K562 (cell line): ENCODE measurements at regions not wholly inside any gene's neighbourhood (a gene's known extent, or its start where the extent isn't known, plus 50 kb on each side); places are given as distances from the start of the nearest gene placed in this dataset.
"Not testable (repeated sequence)": the region's sequence is repeated elsewhere in the genome, so short reads cannot be mapped to it uniquely, and the experiment has no call there.

Experiments
- ATAC-seq: fragments of 200-7000 bp; cut with Tn5 transposase; 3 replicates; pipeline ENCODE4 v1.9.1; 2020; ENCODE audit warnings: moderate library complexity
- BruUV-seq: library from RNA; stranded (reverse); fragments of 400-500 nt; replicated peaks from 2 replicates; lab custom pipeline; 2021; lab: Mats Ljungman, UMichigan
- CTCF ChIA-PET: fragments of 300-600 bp; formaldehyde crosslinking; extraction: SDS; loops from one replicate; lab custom pipeline; 2021; ENCODE audit warnings: low intra/inter-chr PET ratio; lab: Yijun Ruan, JAX
- POLR2A ChIA-PET: fragments of 300-600, 350-650 bp; sonication (Branson Sonifier 250); formaldehyde crosslinking; extraction: SDS; loops from one replicate; lab custom pipeline; 2021; ENCODE audit warnings: antibody characterized with exemption, inconsistent platforms; lab: Yijun Ruan, JAX
- DNase-seq, 4 experiments: peaks; one replicate each; pipeline versions ENCODE4 v3.0.0 to v3.0.0-alpha.2; 2011 to 2018; ENCODE audit warnings: low spot score in 3 of 4, mixed read lengths in 3 of 4; ENCODE audit errors: extremely low read depth in 1 of 4
- FAIRE-seq: peaks from 2 replicates; lab custom pipeline; 2011; peaks lifted over from hg19 to GRCh38; lab: Jason Lieb, UNC
- H2AFZ ChIP-seq: 2 replicates; pipeline ENCODE4 v1.6.0; 2011; ENCODE audit warnings: low read depth, low read length, control low read depth, inconsistent platforms
- H3K27ac ChIP-seq: fragments of 200-600 bp; 3 replicates; pipeline ENCODE4 v1.8.0; 2011; ENCODE audit warnings: low read depth, mild to moderate bottlenecking, control low read depth, inconsistent platforms, low read length, moderate library complexity, mixed read lengths; ENCODE audit errors: extremely low read depth
- H3K27me3 ChIP-seq, 2 experiments: fragments of 300-600 bp in 1 of 2; 2 replicates in 1 of 2; 3 replicates in 1 of 2; pipeline versions ENCODE4 v1.6.0 to v1.8.0; 2011; ENCODE audit warnings: inconsistent platforms in 2 of 2, low read length in 2 of 2, mild to moderate bottlenecking in 1 of 2, mixed read lengths in 1 of 2, moderate library complexity in 1 of 2; ENCODE audit not compliant: control insufficient read depth in 2 of 2, insufficient read depth in 2 of 2
- H3K36me3 ChIP-seq: fragments of 300-600 bp; 3 replicates; pipeline ENCODE4 v1.8.0; 2011; ENCODE audit warnings: mild to moderate bottlenecking, low read length, inconsistent platforms; ENCODE audit not compliant: control insufficient read depth, insufficient read depth
- H3K4me1 ChIP-seq, 2 experiments: fragments of 200-600 bp in 1 of 2; replicated peaks in 1 of 2; 2 replicates in 1 of 2; 3 replicates in 1 of 2; pipeline versions ENCODE4 v1.5.1 to v1.8.0; 2011; ENCODE audit warnings: inconsistent platforms in 2 of 2, low read length in 2 of 2, mild to moderate bottlenecking in 1 of 2, mixed read lengths in 1 of 2, moderate library complexity in 1 of 2; ENCODE audit not compliant: control insufficient read depth in 2 of 2, insufficient read depth in 2 of 2
- H3K4me2 ChIP-seq: 2 replicates; pipeline ENCODE4 v1.6.1; 2011; ENCODE audit warnings: low read length, control low read depth, inconsistent platforms, mixed read lengths; ENCODE audit not compliant: insufficient read depth
- H3K4me3 ChIP-seq: fragments of 200-600 bp; sonication (generic), shearing (Covaris generic); 2 replicates; pipeline ENCODE4 v1.5.1; 2016; ENCODE audit warnings: control low read depth, inconsistent platforms
- H3K79me2 ChIP-seq: fragments of 200-600 bp; 3 replicates; pipeline ENCODE4 v1.8.0; 2011; ENCODE audit warnings: low read length, inconsistent platforms; ENCODE audit not compliant: control insufficient read depth, insufficient read depth
- H3K9ac ChIP-seq, 2 experiments: 2 replicates each; pipeline versions ENCODE4 v1.6.0 to v1.6.1; 2011; ENCODE audit warnings: low read depth in 2 of 2, low read length in 2 of 2, control low read depth in 1 of 2, inconsistent platforms in 1 of 2, mild to moderate bottlenecking in 1 of 2, mixed read lengths in 1 of 2; ENCODE audit not compliant: insufficient read depth in 1 of 2
- H3K9me1 ChIP-seq: one replicate; pipeline ENCODE4 v1.6.0; 2011; ENCODE audit warnings: inconsistent platforms, mild to moderate bottlenecking, low read length, moderate library complexity; ENCODE audit not compliant: control insufficient read depth, insufficient read depth
- H3K9me3 ChIP-seq: replicated peaks from 2 replicates; pipeline ENCODE4 v1.5.1; 2011; ENCODE audit warnings: low read depth, low read length, inconsistent platforms; ENCODE audit not compliant: control insufficient read depth, insufficient read depth
- H4K20me1 ChIP-seq: replicated peaks from 2 replicates; pipeline ENCODE4 v1.6.1; 2011; ENCODE audit warnings: low read length, inconsistent platforms, mixed read lengths; ENCODE audit not compliant: control insufficient read depth, insufficient read depth
- ARHGAP35 ChIP-seq: fragments of 450-650 bp; IDR thresholded peaks from 2 replicates; pipeline ENCODE4 v1.6.1; 2018; ENCODE audit not compliant: partially characterized antibody
- CEBPG ChIP-seq, 3 experiments: fragments of 200-800 bp in 1 of 3; sonication (Bioruptor generic) in 1 of 3; sonication (generic) in 1 of 3; formaldehyde crosslinking in 1 of 3; IDR thresholded peaks in 2 of 3; conservative IDR thresholded peaks in 1 of 3; 2 replicates each; pipeline versions ENCODE4 v1.6.1 to v1.8.0; 2016 to 2022; ENCODE audit warnings: missing compliant biosample characterization in 2 of 3, missing genetic modification characterization in 2 of 3, mild to moderate bottlenecking in 1 of 3, missing genetic modification reagents in 1 of 3
- ILK ChIP-seq: fragments of 450-650 bp; IDR thresholded peaks from 2 replicates; pipeline ENCODE4 v1.6.1; 2016; ENCODE audit warnings: missing genetic modification characterization, low read depth, mild to moderate bottlenecking, missing compliant biosample characterization, moderate library complexity, borderline replicate concordance
- MEF2D ChIP-seq: conservative IDR thresholded peaks from 2 replicates; pipeline ENCODE4 v1.6.1; 2016; ENCODE audit warnings: low read depth, missing genetic modification characterization, missing compliant biosample characterization
- SMARCA5 ChIP-seq: fragments of 450-650 bp; IDR thresholded peaks from 2 replicates; pipeline ENCODE4 v1.6.1; 2016
- ZNF324 ChIP-seq: fragments of 250-450 bp; sonication (Bioruptor Pico); IDR thresholded peaks from 2 replicates; pipeline ENCODE4 v1.4.0; 2020; ENCODE audit warnings: mild to moderate bottlenecking
- ZNF551 ChIP-seq: fragments of 250-450 bp; sonication (Bioruptor Pico); IDR thresholded peaks from 2 replicates; pipeline ENCODE4 v1.5.0; 2021; ENCODE audit warnings: mild to moderate bottlenecking, moderate library complexity
- WGBS: fragments of 100-300 bp; shearing (Covaris generic); methylation state at CpG from one replicate; pipeline ENCODE4 v1.1.6; 2016; ENCODE audit warnings: low coverage, mixed read lengths; ENCODE audit not compliant: insufficient coverage; ENCODE audit errors: missing lambda C conversion rate; 5-methylcytosine and 5-hydroxymethylcytosine counted together
- in situ Hi-C: fragments of 300-500 bp; cut with MboI; formaldehyde crosslinking; loops from 4 replicates; pipeline ENCODE4 v1.15.0; 2018; ENCODE audit warnings: inconsistent platforms, mixed read lengths
- intact Hi-C: fragments of 100-400 bp; cut with micrococcal nuclease; formaldehyde crosslinking; loops from 2 replicates; pipeline ENCODE4 v1.14.2; 2022
- TF ChIP-seq, protein P1 (sequence below), 2 experiments: fragments of 450-650 bp; formaldehyde crosslinking in 1 of 2; IDR thresholded peaks; 2 replicates each; pipeline versions ENCODE4 v1.4.0 to v1.6.1; 2014 to 2020; ENCODE audit warnings: mild to moderate bottlenecking in 2 of 2, borderline replicate concordance in 1 of 2, low read depth in 1 of 2

DNA sequence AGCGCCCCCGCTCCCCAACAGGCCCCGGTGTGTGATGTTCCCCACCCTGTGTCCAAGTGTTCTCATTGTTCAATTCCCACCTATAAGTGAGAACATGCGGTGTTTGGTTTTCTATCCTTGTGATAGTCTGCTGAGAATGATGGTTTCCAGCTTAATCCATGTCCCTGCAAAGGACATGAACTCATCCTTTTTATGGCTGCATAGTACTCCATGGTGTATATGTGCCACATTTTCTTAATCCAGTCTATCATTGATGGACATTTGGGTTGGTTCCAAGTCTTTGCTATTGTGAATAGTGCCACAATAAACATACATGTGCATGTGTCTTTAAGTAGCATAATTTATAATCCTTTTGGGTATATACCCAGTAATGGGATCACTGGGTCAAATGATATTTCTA lies 59.8 kb upstream of the ADPGK start:
- H3K4me1 ChIP-seq, H3K36me3 ChIP-seq, H4K20me1 ChIP-seq, intact Hi-C loops, H3K4me3 ChIP-seq, ATAC-seq, DNase-seq, H3K27ac ChIP-seq, H3K79me2 ChIP-seq, in situ Hi-C loops, FAIRE-seq, H3K4me2 ChIP-seq, H3K9me3 ChIP-seq, BruUV-seq, H3K9ac ChIP-seq, H3K9me1 ChIP-seq, POLR2A ChIA-PET, H2AFZ ChIP-seq, H3K27me3 ChIP-seq, CTCF ChIA-PET: not testable (repeated sequence)
- WGBS, result 3% methylated on average over 4 of the region's 4 CpGs

DNA sequence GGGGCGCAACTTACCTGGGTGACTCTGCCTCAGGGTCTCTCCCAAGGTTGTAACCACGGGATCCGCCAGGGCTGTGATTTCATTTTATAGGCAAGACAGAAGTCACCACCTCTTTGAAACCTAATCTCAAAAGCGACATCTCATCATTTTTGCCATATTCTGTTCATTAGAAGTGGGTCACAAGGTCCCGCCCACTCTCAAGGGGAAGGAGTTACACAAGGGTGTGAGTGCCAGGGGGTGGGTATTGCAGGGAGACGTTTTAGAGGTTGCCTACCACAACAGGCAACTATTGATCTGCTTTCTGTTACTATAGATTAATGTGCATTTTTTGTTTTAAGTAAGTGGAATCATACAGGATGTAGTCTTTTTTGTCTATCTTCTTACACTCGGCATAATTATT lies 56.6 kb upstream of the ADPGK start:
- Histone ChIP-seq H3K9me1 (no peaks in the 10 kb centered on the region), H3K36me3 (no peaks in the 10 kb centered on the region), H3K9me3 (no peaks in the 10 kb centered on the region), H3K9ac (no peak overlapping the region), H4K20me1 (no peaks in the 10 kb centered on the region), H3K4me2 (no peak overlapping the region), H2AFZ (no peak overlapping the region), H3K27me3 (peaks cover 0 to 3% of the 10 kb centered on the region in 2 experiments; a peak in 2 of 5 replicates), H3K79me2 (no peaks in the 10 kb centered on the region), H3K4me3 (no peak overlapping the region), H3K27ac (no peak overlapping the region), H3K4me1 (no peaks in the 10 kb centered on the region)
- in situ Hi-C loops, result no loop called here
- DNase-seq (no peak), ATAC-seq (no peak), FAIRE-seq (no peak)
- ChIA-PET CTCF (no interaction called here), POLR2A (no interaction called here)
- no TSS peak for BruUV-seq
- intact Hi-C loops, result no loop called here
- WGBS, result 3% methylated on average over 7 of the region's 7 CpGs
- TF ChIP-seq SMARCA5 (no peak), ILK (tag) (no peak), ARHGAP35 (no peak), MEF2D (tag) (no peak), ZNF324 (CRISPR knock-in tag) (no peak), CEBPG (CRISPR knock-in tag; IDR thresholded peaks at IDR 0.05) (no peak), CEBPG (tag; conservative IDR thresholded peaks at IDR 0.05 in 1 of 2, IDR thresholded peaks at IDR 0.05 in 1 of 2) (no peak), ZNF551 (CRISPR knock-in tag) (no peak)
- TF ChIP-seq, protein P1, sequence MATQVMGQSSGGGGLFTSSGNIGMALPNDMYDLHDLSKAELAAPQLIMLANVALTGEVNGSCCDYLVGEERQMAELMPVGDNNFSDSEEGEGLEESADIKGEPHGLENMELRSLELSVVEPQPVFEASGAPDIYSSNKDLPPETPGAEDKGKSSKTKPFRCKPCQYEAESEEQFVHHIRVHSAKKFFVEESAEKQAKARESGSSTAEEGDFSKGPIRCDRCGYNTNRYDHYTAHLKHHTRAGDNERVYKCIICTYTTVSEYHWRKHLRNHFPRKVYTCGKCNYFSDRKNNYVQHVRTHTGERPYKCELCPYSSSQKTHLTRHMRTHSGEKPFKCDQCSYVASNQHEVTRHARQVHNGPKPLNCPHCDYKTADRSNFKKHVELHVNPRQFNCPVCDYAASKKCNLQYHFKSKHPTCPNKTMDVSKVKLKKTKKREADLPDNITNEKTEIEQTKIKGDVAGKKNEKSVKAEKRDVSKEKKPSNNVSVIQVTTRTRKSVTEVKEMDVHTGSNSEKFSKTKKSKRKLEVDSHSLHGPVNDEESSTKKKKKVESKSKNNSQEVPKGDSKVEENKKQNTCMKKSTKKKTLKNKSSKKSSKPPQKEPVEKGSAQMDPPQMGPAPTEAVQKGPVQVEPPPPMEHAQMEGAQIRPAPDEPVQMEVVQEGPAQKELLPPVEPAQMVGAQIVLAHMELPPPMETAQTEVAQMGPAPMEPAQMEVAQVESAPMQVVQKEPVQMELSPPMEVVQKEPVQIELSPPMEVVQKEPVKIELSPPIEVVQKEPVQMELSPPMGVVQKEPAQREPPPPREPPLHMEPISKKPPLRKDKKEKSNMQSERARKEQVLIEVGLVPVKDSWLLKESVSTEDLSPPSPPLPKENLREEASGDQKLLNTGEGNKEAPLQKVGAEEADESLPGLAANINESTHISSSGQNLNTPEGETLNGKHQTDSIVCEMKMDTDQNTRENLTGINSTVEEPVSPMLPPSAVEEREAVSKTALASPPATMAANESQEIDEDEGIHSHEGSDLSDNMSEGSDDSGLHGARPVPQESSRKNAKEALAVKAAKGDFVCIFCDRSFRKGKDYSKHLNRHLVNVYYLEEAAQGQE (IDR thresholded peaks at IDR 0.05; ENCODE audit: borderline replicate concordance), result no peak
- TF ChIP-seq, protein P1 (CRISPR knock-in tag; IDR thresholded peaks at IDR 0.05; ENCODE audit: low read depth), result no peak
